Dedifferentiated amniotic fluid mesenchymal stem cell (primary cell): ENCODE measurements at regions not wholly inside any gene's neighbourhood (a gene's known extent, or its start where the extent isn't known, plus 50 kb on each side); places are given as distances from the start of the nearest gene placed in this dataset.
"Not testable (repeated sequence)": the region's sequence is repeated elsewhere in the genome, so short reads cannot be mapped to it uniquely, and the experiment has no call there.

Source experiments
- DNase-seq: peaks from one replicate; pipeline ENCODE4 v3.0.0-alpha.2; 2016; ENCODE audit errors: extremely low spot score

DNA sequence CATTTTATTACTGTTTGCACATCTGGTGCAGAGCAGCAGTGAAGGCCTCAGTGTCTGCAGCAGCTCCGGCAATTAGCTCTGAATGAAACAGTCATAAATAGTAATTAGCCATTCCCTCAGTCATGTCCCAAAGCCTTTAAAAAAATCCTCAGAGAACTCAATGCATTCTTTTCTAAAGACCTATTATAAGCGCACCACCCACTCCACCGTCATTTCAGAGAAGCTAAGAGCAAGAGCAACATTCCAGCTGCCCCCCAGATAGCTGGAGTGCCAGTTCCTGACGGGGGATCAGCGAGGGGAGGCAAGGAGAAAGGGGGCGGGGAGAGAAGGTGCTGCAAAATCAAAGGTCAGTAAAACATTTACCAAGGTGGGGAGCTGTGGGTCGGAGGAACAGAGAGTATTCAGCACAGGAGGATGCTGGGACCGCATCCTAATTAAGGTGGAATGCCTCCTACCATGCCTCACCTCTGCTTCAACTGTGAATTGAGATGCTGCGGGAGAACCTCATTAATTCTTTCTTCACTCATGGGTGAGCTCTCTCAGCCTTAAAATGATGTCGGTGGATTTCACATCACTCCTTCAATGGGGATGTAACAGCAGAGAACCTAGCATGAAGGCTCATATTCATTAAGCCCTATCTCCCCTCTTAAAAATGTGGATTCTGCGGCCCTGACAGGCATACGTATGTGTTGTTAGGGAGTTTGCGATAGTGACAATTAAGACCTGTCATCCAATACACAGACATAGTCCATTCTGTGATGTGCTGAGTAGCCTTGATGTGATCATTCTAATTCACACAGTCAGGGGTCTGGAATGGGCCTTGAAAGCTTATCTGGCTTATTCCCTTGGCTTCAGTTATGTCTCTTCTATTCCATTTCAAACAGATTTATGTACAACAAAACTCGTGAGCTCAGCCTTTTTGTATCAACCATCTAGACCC lies 469.5 kb upstream of the NRSN1 start:
- DNase-seq: no peak

DNA sequence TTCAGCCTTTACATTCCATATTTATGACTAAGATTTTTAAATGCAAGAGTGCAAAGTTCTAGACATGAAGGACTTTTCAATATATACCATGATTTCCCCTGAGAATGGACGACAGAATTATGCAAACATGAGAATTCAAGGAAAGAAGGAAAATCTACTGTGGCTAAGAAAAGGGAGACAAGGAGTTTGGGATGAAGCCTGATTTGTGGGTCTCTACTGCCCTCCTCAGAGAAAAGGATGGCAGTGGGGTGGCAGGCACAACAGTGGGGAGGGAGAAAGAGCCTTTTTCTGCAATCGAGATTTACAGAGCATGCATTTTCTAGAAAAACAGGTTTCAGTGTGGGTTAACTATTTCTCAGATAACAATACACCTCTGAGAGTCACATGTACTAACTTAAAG lies 466.9 kb upstream of the NRSN1 start:
- peak; percentile 50 for DNase-seq

DNA sequence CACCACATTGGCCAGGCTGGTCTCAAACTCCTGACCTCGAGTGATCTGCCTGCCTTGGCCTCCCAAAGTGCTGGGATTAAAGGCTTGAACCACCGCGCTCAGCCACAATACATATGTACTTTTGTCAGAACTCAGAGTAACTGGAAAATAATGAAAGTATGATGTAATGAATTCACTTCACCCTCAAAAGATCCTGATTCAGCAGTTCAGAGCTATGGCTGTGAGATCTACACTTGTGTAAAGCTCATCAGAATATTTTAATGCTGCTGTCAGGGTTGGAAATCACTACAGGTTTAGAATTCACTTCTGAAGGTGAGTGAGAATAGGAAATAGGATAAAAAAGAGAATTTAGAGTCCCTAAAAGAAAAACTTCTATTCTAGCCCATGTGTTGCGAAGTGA lies 464.5 kb upstream of the NRSN1 start:
- no peak for DNase-seq

DNA sequence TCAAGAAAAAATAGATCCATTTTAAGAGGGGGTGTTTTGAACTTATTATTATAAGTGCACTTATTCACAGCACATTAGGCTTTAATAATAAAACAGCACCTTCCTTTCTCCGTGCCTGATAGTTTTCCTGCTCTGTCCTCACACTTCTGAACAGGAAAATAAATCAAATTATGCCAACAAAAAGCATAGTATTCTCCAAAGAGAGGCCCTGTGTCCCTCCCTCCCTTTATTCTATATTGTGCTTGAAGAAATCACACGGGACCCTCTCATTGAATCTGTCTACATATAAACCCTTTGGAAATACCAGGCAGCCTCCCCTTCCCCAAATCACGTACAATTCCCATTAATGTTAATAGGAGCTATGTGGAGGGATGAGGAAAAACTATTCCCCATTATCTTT lies 462.9 kb upstream of the NRSN1 start:
- DNase-seq: no peak

DNA sequence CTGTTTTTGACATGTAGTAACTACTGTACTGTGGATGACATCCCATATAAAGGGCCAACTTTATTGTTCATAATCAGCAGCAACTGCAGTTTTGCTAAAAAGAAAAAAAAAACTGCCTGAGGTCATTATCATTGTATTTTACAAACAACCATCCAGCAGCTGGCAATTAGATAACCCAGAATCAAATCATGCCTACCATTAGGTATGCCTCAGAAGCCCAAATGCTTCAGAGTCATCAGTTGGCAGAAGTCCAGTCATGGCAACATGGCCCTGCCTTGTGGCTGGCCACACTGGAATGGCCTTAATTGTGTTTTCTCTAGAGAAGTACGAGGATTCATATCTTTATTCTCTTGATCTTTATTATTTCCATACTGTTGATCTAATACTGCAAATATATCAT lies 462.4 kb upstream of the NRSN1 start:
- DNase-seq: no peak

DNA sequence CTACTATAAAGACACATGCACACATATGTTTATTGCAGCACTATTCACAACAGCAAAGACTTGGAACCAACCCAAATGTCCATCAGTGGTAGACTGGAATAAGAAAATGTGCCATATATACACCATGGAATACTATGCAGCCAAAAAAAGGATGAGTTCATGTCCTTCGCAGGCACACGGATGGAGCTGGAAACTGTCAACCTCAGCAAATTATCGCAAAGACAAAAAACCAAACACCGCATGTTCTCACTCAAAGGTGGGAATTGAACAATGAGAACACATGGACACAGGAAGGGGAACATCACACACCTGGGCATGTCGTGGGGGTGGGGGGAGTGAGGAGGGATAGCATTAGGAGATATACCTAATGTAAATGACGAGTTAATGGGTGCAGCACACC lies 460.1 kb upstream of the NRSN1 start:
- DNase-seq: not testable (repeated sequence)

DNA sequence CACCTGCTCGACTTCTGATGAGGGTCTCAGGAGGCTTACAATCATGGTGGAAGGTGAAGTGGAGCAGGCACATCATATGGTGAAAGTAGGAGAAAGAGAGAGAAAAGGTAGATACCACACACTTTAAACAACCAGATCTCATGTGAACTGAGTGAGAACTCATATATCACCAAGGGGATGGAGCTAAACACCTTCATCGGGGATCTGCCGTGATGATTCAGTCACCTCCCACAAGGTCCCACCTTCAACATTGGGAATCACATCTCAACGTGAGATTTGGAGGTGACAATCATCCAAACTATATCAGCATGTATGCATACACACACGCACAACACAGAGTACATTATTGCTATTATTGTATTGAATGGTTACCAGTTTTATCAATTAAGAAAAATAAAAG lies 453.3 kb upstream of the NRSN1 start:
- DNase-seq: no peak

DNA sequence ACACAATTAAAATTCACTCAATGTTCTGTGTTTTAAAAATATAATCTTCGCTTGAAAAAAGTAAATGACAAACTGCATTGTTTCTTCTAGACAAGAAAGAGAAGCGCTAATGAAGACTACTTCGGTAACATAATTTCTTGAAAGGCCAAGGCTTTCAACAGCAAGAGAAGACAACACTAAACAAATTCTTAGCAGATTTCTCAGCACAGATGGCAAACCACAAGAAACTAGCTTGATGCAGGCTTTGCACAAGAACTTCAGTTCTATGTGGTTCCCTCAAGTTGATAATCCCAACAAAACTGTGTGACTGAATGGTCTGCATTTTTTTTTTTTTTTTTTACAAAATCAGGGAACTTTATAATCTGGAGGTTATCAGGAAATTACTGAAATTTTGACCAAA lies 447.4 kb upstream of the NRSN1 start:
- no peak for DNase-seq

DNA sequence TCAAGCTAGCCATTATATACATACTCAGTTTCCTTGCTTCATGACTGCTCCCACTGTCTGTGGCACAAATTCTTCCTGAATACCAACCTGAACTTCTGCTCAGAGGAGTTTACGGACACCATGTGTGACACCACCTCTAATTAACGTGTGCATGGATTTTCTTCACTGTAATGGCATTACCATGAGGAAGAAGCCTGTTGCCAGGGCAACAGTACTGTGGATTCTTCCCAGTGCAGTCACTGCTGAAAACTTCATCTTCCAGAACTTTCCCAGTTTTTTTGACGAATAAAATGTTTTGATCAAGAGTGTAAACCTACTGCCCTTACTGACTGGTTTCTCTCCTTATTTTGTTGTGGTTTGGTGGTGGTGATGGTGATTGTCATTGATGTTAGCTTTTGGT lies 444.3 kb upstream of the NRSN1 start:
- no peak for DNase-seq

DNA sequence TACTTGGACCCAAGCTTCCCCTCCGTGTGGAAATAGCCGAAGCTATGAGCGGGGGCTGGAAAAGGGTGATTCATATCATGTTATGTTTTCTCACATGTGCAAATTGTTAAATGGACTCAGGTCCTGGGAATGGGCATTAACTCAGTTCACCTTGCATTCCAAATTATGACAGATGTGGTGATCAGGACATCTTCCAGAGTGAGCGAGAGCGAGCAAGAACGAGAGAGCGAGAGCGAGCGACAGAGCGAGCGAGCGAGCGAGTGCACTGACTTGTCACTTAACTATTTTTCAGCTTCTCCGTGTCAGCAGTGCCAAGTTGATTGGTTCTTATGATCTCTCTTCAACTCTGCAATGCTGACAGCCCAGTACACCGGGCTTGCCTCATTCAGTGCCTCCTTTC lies 437.4 kb upstream of the NRSN1 start:
- DNase-seq: no peak

DNA sequence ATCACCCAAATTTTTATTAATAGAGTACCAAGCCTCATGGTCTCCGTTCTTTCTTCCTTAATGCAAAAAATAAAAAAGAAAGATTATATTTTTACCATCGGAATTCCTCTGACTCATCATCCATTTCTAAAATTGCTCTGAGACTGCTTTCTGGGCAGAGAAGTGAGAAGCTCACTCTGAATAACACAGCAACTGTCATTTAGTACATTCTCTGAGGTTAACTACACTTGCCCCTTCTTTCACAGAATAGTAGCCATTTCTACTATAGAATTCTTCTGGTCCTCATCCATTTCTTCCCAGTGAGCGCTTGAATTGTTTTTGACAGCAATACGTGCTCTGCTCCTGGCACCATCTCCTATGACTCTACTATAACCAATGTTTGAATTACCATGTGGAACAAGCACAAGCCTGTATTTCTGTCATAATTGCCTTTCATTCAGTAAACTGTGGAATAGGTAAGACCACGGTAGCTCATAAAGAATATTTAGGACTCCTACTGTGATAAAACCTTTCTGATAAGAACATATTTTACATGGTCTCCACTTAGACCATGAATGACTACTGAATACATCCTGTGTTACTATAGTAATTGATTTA lies 435.5 kb upstream of the NRSN1 start:
- DNase-seq: no peak

DNA sequence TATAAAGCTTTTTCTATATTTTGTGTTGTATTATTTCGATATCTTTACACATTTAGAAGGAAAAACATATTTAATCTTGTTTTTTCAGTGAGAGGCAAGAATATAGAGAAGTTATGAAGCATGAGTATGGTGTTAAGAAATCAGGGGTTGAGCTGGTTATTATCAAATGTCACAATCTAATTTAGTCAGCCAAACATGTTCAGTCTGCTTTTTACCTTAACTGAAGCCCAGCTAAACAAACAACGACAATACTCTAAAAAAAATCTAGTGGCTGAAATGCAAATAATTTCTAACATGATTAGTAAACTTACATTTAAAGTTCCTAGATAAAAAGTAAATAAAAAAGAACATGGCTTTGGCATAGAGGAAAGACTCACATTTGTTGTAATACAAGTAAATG lies 433.8 kb upstream of the NRSN1 start:
- no peak for DNase-seq

DNA sequence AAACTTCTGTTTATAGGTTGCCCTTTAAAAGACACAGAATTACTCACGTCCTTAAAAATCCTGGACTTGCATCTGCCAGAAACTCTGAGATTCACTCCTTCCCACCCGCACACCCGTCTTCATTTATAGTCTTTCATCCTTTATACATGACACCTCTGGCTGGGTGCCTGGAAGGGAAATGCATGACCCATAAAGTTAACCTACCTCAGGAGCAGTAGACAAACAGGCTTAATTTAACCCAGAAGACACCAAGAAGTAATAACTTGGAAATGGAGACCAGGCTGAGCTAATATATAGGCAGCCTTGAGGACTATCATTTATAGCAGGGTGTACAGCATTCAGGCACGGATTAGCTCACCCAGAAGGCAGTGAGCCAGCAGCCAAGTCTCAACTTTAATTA lies 429.0 kb upstream of the NRSN1 start:
- DNase-seq: peak; percentile 47

DNA sequence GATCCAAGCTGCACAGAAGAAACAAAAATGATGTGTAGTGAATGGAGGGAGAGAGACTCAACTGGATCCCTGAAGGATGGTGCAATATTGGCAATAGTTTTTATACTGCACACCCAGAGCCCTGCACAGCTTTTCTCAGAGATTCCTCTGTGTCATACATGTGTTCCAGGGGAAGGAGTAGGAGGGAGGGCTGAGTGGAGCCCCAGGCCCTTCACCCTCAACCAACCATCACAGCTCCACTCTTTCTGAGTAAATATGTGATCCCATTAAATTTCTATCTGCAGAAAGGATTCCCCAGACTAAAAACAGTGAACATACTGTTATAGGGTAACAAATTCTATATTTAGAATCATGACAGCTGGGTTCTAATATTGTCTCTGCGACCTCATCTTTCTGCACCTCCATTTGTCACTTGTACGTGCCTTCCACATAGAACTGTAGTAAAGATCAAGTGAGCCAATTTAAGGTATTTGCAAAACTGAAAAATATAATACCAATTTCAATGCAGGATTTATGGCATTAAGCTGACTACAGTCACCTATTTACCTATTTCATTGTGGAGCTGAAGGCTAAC lies 421.4 kb upstream of the NRSN1 start:
- no peak for DNase-seq

DNA sequence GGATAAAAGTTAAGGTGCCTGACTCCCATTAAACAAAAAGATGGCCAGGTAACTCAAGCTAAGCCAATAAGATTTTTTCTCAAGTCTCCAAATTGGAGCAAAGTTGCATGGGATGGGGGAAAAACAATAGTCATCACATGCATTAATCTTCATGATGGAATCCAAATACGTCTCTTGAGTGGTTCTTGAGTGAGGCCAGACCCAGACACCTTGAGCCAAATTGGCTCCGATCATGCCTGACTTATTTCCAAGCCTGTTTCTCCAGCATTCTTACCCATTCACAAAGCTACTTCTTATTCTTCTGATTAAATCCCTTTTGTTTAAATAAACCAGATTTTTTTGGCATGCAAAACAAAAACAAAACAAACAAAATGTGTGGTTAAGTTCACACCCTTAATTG lies 420.3 kb upstream of the NRSN1 start:
- DNase-seq: no peak

DNA sequence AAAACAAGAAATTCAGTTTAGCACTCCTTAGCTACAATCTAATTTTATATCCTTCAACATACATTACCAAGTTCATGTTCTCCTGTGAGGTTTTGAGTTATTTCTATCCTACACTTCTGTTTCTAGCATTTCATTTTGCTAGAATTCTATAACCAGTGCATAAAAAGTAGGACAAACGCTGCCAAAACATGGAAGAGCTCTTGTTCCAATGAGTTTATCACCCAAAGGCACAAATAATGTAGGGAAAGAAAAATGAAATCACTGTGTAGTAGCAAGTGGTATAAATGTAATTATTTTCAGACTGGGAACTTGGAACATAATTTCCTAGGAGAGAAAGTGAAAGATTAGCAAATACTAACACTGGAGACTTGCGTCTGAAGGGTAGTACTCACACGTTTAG lies 413.3 kb upstream of the NRSN1 start:
- DNase-seq: no peak

DNA sequence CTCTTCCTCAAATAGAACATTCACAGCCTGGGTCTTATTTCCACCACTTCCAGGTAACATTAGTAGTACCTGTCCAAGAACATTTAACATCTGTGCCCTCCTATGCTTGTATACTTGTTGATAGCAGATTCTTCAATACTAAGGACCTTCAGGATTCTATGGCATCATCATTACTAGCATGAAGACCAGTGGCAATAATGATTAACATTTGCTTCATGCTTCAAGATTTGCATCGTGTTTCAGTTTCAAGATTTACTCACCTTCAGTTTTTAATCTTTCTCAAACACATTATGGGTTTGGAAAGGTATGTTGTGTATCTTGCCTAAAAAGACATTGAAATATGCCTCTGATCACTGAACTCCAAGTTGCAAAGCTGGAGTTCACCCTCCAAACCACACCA lies 412.8 kb upstream of the NRSN1 start:
- DNase-seq: no peak

DNA sequence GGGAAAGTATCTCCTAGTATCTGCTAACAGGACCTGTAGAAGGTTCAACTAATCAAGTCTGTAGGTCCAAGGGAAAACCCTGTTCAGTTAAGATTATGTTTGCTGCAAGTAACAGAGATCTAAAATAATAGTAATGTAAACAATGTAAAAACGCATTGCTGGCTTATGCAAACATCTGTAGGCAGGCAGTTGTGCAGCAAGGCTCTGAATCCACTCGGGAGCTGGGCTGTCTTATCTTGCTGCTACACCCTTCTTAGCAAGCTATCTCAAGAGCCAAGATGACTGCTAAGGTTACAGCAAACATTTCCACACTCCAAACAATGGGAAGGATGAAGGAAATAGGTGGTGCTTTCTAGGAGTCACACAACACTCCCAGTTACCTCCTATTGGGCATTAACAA lies 397.3 kb upstream of the NRSN1 start:
- DNase-seq: no peak

DNA sequence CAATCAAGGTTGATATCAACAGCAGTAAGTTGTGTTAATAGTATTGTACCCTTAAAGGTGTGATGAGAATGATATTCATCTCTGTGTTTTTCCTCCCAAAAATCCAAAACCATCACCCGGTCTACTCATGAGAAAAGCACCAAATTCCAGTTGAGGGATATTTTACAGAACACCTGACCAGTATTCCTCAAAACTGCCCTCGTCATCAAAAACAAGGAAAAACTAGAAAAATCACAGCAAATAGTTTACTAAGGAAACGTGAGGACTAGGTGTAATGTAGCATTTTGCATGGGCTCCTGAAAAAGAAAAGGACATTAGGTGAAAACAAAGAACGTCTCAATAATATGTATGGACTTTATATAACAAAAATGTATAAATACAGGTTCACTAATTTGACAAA lies 394.4 kb upstream of the NRSN1 start:
- no peak for DNase-seq

DNA sequence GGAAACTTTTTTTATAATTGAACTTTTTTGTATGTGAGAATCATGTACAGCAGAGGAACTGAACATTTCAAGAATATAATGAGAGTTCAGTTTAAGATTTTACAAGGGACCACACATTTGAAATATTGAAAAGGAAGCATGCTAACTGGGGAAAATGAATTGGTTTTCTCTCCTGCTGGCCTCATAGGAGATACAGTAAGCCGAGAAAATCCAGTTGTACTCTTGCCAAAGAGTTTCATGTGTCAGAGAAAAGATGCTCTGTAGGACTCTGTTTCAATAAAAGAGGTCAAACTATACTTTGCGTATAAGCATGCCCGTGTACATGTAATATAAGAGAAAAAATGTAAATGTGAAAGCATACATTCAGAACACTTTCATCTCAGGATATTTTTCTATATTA lies 393.5 kb upstream of the NRSN1 start:
- DNase-seq: no peak

DNA sequence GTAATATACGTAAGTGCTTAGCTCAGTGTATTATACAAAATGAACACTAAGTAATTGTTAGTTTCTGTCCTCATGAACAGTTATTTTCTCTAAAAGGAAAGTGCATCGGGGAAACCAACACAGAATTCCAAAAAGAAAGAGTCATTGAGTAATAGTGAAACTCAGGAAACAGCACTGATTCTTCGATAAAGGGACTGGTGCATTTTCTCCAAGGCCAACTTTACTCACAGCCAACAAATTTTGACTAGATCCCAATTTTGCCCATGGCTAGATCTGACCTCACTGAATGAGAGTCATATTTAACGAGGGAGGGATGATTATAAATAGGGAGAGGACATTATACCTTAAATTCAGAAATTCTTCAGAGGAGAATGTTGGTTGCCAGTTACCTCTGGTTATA lies 390.9 kb upstream of the NRSN1 start:
- no peak for DNase-seq

DNA sequence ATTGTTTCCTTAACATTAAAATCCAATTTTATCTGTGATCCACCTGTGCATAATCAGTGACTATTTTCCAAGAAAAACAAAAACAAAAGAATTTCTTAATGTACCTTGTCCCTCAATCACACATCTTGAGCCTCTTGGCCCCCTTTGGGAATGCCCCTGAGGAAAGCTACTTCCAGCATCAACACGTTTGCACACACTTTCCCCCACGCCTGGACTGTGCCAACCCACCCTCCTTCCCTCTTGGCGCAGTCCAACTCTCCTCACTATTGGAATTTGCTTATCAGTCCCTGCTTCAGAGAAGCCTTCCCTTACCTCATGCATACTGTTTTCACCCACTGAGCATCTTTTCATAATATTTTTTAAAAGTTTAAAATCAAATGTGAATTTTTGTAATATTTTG lies 389.4 kb upstream of the NRSN1 start:
- no peak for DNase-seq

DNA sequence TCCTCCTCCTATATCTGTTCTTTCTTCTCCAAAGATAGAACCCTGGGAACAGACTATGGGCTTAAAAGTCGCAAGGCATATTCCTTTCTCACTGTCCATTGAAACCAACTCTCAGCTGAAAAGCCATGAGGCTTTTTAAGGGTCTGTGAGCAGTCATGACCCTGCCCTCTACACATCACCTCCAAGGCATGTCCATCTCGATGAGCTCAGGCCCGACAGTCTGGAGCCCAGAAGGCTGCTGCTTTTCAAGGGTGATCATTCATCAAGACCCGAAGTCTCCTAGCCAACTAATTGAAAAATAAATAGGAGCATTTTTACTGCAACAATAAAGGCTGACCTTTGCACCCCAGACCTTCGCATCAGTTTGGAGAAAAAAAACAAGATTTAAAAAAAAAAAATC lies 378.8 kb upstream of the NRSN1 start:
- DNase-seq: no peak
